NCI-H446 treated with DMSO at 0.1 percent for 48 hours (cell line): ENCODE measurements at regions not wholly inside any gene's neighbourhood (a gene's known extent, or its start where the extent isn't known, plus 50 kb on each side); places are given as distances from the start of the nearest gene placed in this dataset.

Experiments
- DNase-seq: peaks from one replicate; lab custom pipeline; 2025; lab: John Stamatoyannopoulos, UW

DNA sequence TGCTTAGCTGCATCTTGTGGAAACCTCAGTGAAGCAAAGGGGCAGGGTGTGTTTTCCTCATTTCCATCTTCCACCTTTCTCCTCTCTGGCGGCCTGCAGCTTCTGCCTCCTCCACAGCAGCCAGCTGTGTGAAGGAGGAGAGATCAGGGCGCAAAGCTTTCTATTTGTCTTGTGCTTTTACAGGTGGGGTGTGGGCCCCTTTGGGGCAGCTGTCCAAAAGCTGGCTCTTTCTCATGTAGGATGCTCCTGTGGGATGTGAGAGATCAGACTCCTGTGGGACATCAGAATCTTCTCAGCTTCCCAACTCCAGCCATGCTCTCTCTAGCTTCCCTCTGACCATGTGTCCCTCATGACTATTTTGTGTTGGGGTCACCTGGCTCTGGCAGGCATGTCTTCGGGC, 227.1 kb downstream of the MID1 start:
- DNase-seq = no peak

DNA sequence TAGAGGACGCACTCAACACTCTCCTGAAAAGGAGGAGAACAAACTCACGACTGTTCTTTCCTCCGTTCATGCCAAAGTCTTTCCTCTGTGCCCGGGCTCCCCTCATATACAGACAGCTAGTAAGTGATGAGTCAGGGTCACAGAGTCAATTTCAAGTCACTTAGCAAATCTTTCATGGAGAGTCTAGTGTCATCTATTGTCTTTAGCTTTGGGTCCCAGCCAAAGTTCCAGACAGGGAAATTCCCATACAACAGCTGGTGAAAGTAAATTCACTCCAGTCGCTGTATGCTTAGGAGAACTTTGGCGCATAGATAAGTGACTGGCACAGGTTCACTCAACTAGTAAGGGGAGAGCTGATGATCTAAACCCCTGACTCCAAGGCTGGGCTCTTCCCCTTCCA, 226.5 kb downstream of the MID1 start:
- no peak for DNase-seq

GRCh38 chrX:10395179-10395578, 225.2 kb downstream of the MID1 start:
- no peak for DNase-seq
